SK-N-SH (cell line): ENCODE measurements at regions not wholly inside any gene's neighbourhood (a gene's known extent, or its start where the extent isn't known, plus 50 kb on each side); places are given as distances from the start of the nearest gene placed in this dataset.

ENCODE experiments used
- CTCF ChIA-PET: fragments of 300-600, 350-600 bp; formaldehyde crosslinking; extraction: SDS; loops from one replicate; lab custom pipeline; 2021; lab: Yijun Ruan, JAX
- POLR2A ChIA-PET: fragments of 350-600 bp; sonication (Branson Sonifier 250); formaldehyde crosslinking; extraction: SDS; loops from one replicate; lab custom pipeline; 2020; ENCODE audit warnings: antibody characterized with exemption, inconsistent platforms; lab: Yijun Ruan, JAX
- DNase-seq: peaks from one replicate; pipeline ENCODE4 v3.0.0; 2012
- H2AFZ ChIP-seq: fragments of 200-600 bp; sonication (generic); 2 replicates; pipeline ENCODE4 v1.8.1; 2016; ENCODE audit warnings: antibody characterized with exemption, mild to moderate bottlenecking, low read depth
- H3F3A ChIP-seq: fragments of 200-600 bp; sonication (generic); replicated peaks from 2 replicates; pipeline ENCODE3; 2016; ENCODE audit warnings: antibody characterized with exemption, mild to moderate bottlenecking; ENCODE audit not compliant: insufficient read depth
- H3K27ac ChIP-seq, 2 experiments: fragments of 200-500 bp in 1 of 2; fragments of 200-600 bp in 1 of 2; sonication (Bioruptor generic) in 1 of 2; sonication (generic), shearing (Covaris generic) in 1 of 2; 2 replicates each; pipeline versions ENCODE4 v1.5.1 to v1.6.1; 2014 to 2016; ENCODE audit warnings: low read depth in 2 of 2, inconsistent platforms in 1 of 2, low read length in 1 of 2, mild to moderate bottlenecking in 1 of 2, mixed read lengths in 1 of 2
- H3K27me3 ChIP-seq: fragments of 200-600 bp; sonication (generic), shearing (Covaris generic); 2 replicates; pipeline ENCODE4 v1.6.1; 2016; ENCODE audit warnings: mixed run types; ENCODE audit not compliant: insufficient read depth
- H3K36me3 ChIP-seq, 2 experiments: fragments of 200-500 bp in 1 of 2; fragments of 200-600 bp in 1 of 2; sonication (Bioruptor generic) in 1 of 2; sonication (generic) in 1 of 2; replicated peaks in 1 of 2; 2 replicates each; pipeline versions ENCODE3 to v1.5.1; 2014 to 2016; ENCODE audit warnings: low read length in 1 of 2, mild to moderate bottlenecking in 1 of 2; ENCODE audit not compliant: insufficient read depth in 2 of 2, control insufficient read depth in 1 of 2
- H3K4me1 ChIP-seq, 2 experiments: fragments of 200-500 bp in 1 of 2; fragments of 200-600 bp in 1 of 2; sonication (Bioruptor generic) in 1 of 2; sonication (generic), shearing (Covaris generic) in 1 of 2; 2 replicates each; pipeline versions ENCODE4 v1.5.1 to v1.6.1; 2014 to 2016; ENCODE audit warnings: low read depth in 1 of 2, low read length in 1 of 2, mixed run types in 1 of 2; ENCODE audit not compliant: insufficient read depth in 2 of 2, control insufficient read depth in 1 of 2
- H3K4me2 ChIP-seq: fragments of 200-600 bp; sonication (generic), shearing (Covaris generic); 2 replicates; pipeline ENCODE4 v1.6.1; 2017; ENCODE audit warnings: mixed run types
- H3K4me3 ChIP-seq, 2 experiments: fragments of 200-500 bp in 1 of 2; fragments of 200-600 bp in 1 of 2; sonication (Bioruptor generic) in 1 of 2; sonication (generic), shearing (Covaris generic) in 1 of 2; 2 replicates each; pipeline versions ENCODE4 v1.5.1 to v1.8.1; 2014 to 2016; ENCODE audit warnings: low read depth in 2 of 2, inconsistent platforms in 1 of 2, low read length in 1 of 2, mild to moderate bottlenecking in 1 of 2, mixed read lengths in 1 of 2, moderate library complexity in 1 of 2
- H3K79me2 ChIP-seq: fragments of 200-600 bp; sonication (generic); 2 replicates; pipeline ENCODE4 v1.8.1; 2017; ENCODE audit warnings: mild to moderate bottlenecking; ENCODE audit not compliant: insufficient read depth
- H3K9ac ChIP-seq: fragments of 200-600 bp; sonication (generic); 2 replicates; pipeline ENCODE4 v1.6.1; 2017; ENCODE audit warnings: mixed run types
- H3K9me2 ChIP-seq: fragments of 200-600 bp; sonication (generic); 2 replicates; pipeline ENCODE4 v1.6.1; 2017; ENCODE audit warnings: mixed run types
- H3K9me3 ChIP-seq: fragments of 200-600 bp; sonication (generic); 2 replicates; pipeline ENCODE4 v1.6.1; 2017; ENCODE audit warnings: mixed run types, mild to moderate bottlenecking, moderate library complexity
- H4K20me1 ChIP-seq: fragments of 200-600 bp; sonication (generic); 2 replicates; pipeline ENCODE4 v1.6.1; 2017; ENCODE audit warnings: mild to moderate bottlenecking, mixed run types; ENCODE audit not compliant: insufficient read depth
- ELF1 ChIP-seq: IDR thresholded peaks from 2 replicates; pipeline ENCODE4 v1.4.0; 2012
- EP300 ChIP-seq, 2 experiments: IDR thresholded peaks; 2 replicates each; pipeline versions ENCODE4 v1.4.0 to v1.6.1; 2012; ENCODE audit warnings: borderline replicate concordance in 1 of 2, low read depth in 1 of 2, low read length in 1 of 2
- EZH2phosphoT487 ChIP-seq: fragments of 200-600 bp; sonication (generic); IDR thresholded peaks from 2 replicates; pipeline ENCODE4 v1.6.1; 2017; ENCODE audit warnings: low read depth, mixed run types, mild to moderate bottlenecking, antibody characterized with exemption, moderate library complexity, borderline replicate concordance
- FOXJ3 ChIP-seq: sonication (generic); formaldehyde crosslinking; IDR thresholded peaks from 2 replicates; pipeline ENCODE4 v1.5.1; 2020; ENCODE audit warnings: mild to moderate bottlenecking, missing genetic modification reagents
- GATA2 ChIP-seq: sonication (generic); formaldehyde crosslinking; IDR thresholded peaks from 2 replicates; pipeline ENCODE4 v1.5.0; 2020; ENCODE audit warnings: mild to moderate bottlenecking, missing genetic modification reagents
- JUND ChIP-seq: IDR thresholded peaks from 2 replicates; pipeline ENCODE4 v1.4.0; 2012
- MEF2A ChIP-seq: IDR thresholded peaks from 2 replicates; pipeline ENCODE4 v1.4.0; 2012; ENCODE audit warnings: low read depth, borderline replicate concordance
- MXI1 ChIP-seq: IDR thresholded peaks from 2 replicates; pipeline ENCODE4 v1.6.1; 2012; ENCODE audit warnings: mild to moderate bottlenecking, low read depth, low read length, improper control_type of control experiment
- NFIC ChIP-seq: IDR thresholded peaks from 2 replicates; pipeline ENCODE4 v1.4.0; 2012; ENCODE audit warnings: borderline replicate concordance
- NRF1 ChIP-seq: IDR thresholded peaks from 2 replicates; pipeline ENCODE4 v1.6.1; 2012; ENCODE audit warnings: low read depth, mild to moderate bottlenecking, low read length
- POLR2AphosphoS5 ChIP-seq: IDR thresholded peaks from 2 replicates; pipeline ENCODE4 v1.6.1; 2012; ENCODE audit warnings: low read depth, low read length
- RAD21 ChIP-seq: IDR thresholded peaks from 2 replicates; pipeline ENCODE4 v1.6.1; 2012; ENCODE audit warnings: mild to moderate bottlenecking, low read length
- RFX5 ChIP-seq: IDR thresholded peaks from 2 replicates; pipeline ENCODE4 v1.6.1; 2012; ENCODE audit warnings: mild to moderate bottlenecking, improper control_type of control experiment, low read length
- RXRA ChIP-seq: IDR thresholded peaks from 2 replicates; pipeline ENCODE4 v1.4.0; 2012; ENCODE audit warnings: low read depth, mild to moderate bottlenecking, borderline replicate concordance
- TCF12 ChIP-seq: IDR thresholded peaks from 2 replicates; pipeline ENCODE4 v1.4.0; 2012
- TEAD4 ChIP-seq: IDR thresholded peaks from 2 replicates; pipeline ENCODE4 v1.4.0; 2012; ENCODE audit warnings: mild to moderate bottlenecking, borderline replicate concordance; ENCODE audit not compliant: insufficient read depth
- YY1 ChIP-seq: IDR thresholded peaks from 2 replicates; pipeline ENCODE4 v1.4.0; 2012; ENCODE audit warnings: low read depth, mild to moderate bottlenecking
- WGBS: methylation state at CpG from one replicate; pipeline ENCODE4 v1.1.6; 2017; ENCODE audit warnings: low lambda C conversion rate; 5-methylcytosine and 5-hydroxymethylcytosine counted together
- TF ChIP-seq, protein P1 (sequence below): IDR thresholded peaks from 2 replicates; pipeline ENCODE4 v1.4.0; 2012; ENCODE audit warnings: low read depth, borderline replicate concordance
- TF ChIP-seq, protein P2 (sequence below): IDR thresholded peaks from 2 replicates; pipeline ENCODE4 v1.6.1; 2012; ENCODE audit warnings: mild to moderate bottlenecking, low read depth, low read length, moderate library complexity
- TF ChIP-seq, protein P3 (sequence below): IDR thresholded peaks from 2 replicates; pipeline ENCODE4 v1.4.0; 2012; ENCODE audit warnings: low read depth

DNA sequence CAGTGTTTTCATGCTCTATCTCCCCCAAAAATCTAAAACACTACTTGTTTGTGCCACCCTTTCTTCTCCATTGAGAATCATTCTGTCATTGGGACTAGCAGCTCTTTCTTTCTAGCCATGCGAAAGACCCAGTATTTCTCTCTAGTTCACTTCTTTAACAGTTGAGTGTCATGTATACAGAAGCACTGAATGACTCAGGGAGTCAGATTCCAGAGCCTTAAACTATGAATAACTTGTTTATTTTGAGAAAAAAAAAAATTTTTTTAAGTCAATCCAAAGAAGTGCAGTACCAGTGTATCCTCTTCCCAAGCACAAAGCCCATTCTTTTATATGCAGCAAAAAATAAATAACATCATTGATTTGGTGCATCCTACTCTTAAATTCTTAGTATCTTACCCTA, 415.4 kb upstream of the GRAMD2B start:
- TF ChIP-seq, protein P1, sequence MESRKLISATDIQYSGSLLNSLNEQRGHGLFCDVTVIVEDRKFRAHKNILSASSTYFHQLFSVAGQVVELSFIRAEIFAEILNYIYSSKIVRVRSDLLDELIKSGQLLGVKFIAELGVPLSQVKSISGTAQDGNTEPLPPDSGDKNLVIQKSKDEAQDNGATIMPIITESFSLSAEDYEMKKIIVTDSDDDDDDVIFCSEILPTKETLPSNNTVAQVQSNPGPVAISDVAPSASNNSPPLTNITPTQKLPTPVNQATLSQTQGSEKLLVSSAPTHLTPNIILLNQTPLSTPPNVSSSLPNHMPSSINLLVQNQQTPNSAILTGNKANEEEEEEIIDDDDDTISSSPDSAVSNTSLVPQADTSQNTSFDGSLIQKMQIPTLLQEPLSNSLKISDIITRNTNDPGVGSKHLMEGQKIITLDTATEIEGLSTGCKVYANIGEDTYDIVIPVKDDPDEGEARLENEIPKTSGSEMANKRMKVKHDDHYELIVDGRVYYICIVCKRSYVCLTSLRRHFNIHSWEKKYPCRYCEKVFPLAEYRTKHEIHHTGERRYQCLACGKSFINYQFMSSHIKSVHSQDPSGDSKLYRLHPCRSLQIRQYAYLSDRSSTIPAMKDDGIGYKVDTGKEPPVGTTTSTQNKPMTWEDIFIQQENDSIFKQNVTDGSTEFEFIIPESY, result no peak
- TF ChIP-seq POLR2AphosphoS5, result no peak
- TF ChIP-seq RAD21, result no peak
- no peak for TF ChIP-seq RXRA
- TF ChIP-seq, protein P2, sequence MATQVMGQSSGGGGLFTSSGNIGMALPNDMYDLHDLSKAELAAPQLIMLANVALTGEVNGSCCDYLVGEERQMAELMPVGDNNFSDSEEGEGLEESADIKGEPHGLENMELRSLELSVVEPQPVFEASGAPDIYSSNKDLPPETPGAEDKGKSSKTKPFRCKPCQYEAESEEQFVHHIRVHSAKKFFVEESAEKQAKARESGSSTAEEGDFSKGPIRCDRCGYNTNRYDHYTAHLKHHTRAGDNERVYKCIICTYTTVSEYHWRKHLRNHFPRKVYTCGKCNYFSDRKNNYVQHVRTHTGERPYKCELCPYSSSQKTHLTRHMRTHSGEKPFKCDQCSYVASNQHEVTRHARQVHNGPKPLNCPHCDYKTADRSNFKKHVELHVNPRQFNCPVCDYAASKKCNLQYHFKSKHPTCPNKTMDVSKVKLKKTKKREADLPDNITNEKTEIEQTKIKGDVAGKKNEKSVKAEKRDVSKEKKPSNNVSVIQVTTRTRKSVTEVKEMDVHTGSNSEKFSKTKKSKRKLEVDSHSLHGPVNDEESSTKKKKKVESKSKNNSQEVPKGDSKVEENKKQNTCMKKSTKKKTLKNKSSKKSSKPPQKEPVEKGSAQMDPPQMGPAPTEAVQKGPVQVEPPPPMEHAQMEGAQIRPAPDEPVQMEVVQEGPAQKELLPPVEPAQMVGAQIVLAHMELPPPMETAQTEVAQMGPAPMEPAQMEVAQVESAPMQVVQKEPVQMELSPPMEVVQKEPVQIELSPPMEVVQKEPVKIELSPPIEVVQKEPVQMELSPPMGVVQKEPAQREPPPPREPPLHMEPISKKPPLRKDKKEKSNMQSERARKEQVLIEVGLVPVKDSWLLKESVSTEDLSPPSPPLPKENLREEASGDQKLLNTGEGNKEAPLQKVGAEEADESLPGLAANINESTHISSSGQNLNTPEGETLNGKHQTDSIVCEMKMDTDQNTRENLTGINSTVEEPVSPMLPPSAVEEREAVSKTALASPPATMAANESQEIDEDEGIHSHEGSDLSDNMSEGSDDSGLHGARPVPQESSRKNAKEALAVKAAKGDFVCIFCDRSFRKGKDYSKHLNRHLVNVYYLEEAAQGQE, result no peak
- no peak for TF ChIP-seq NFIC
- no peak for TF ChIP-seq MEF2A
- TF ChIP-seq, protein P3, sequence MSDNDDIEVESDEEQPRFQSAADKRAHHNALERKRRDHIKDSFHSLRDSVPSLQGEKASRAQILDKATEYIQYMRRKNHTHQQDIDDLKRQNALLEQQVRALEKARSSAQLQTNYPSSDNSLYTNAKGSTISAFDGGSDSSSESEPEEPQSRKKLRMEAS, result no peak
- TF ChIP-seq EZH2phosphoT487, result no peak
- no peak for TF ChIP-seq JUND
- TF ChIP-seq RFX5, result no peak
- no peak for TF ChIP-seq MXI1
- no peak for TF ChIP-seq YY1
- TF ChIP-seq NRF1, result no peak
- TF ChIP-seq EP300 (IDR thresholded peaks at IDR 0.05; ENCODE audit: borderline replicate concordance in 1 of 2, low read depth in 1 of 2, low read length in 1 of 2), result no peak
- TF ChIP-seq GATA2 (CRISPR knock-in tag), result no peak
- TF ChIP-seq TCF12, result no peak
- no peak for TF ChIP-seq TEAD4
- TF ChIP-seq FOXJ3 (CRISPR knock-in tag), result no peak
- TF ChIP-seq ELF1, result no peak
- Histone ChIP-seq H3F3A (no peaks in the 10 kb centered on the region), H3K9me2 (no peaks in the 10 kb centered on the region), H3K36me3 (no peaks in the 10 kb centered on the region), H3K27ac (no peak overlapping the region), H2AFZ (no peak overlapping the region), H3K79me2 (no peaks in the 10 kb centered on the region), H3K4me1 (peaks cover 3 to 5% of the 10 kb centered on the region in 2 experiments; a peak in 3 of 4 replicates), H3K27me3 (no peaks in the 10 kb centered on the region), H3K4me2 (no peak overlapping the region), H4K20me1 (no peaks in the 10 kb centered on the region), H3K4me3 (no peak overlapping the region), H3K9ac (no peak overlapping the region), H3K9me3 (no peaks in the 10 kb centered on the region)
- CTCF ChIA-PET, result interaction anchor here (0.7 kb wide), 2 partner anchors 510 to 595 kb away, joined by 3 read pairs; no protein-coding TSS in a partner anchor
- 92% methylated on average over 1 of the region's 1 CpG for WGBS
- POLR2A ChIA-PET, result no interaction called here
- no peak for DNase-seq
